Upper lobe of right lung (tissue), 1 donor: ENCODE measurements at regions not wholly inside any gene's neighbourhood (a gene's known extent, or its start where the extent isn't known, plus 50 kb on each side); places are given as distances from the start of the nearest gene placed in this dataset.

Source experiments
- ATAC-seq: fragments of 200-7000 bp; cut with Tn5 transposase; one replicate; pipeline ENCODE4 v1.9.1; 2020; ENCODE audit warnings: mild to moderate bottlenecking, moderate library complexity
- DNase-seq: peaks from one replicate; pipeline ENCODE4 v3.0.0-alpha.2; 2020
- H3K27ac ChIP-seq: fragments of 200-600 bp; one replicate; pipeline ENCODE4 v1.8.0; 2022
- H3K27me3 ChIP-seq: fragments of 200-600 bp; one replicate; pipeline ENCODE4 v1.8.0; 2022; ENCODE audit warnings: mild to moderate bottlenecking
- H3K36me3 ChIP-seq: fragments of 200-600 bp; one replicate; pipeline ENCODE4 v1.8.0; 2022
- H3K4me1 ChIP-seq: fragments of 200-600 bp; one replicate; pipeline ENCODE4 v1.8.0; 2022
- H3K4me3 ChIP-seq: fragments of 200-600 bp; one replicate; pipeline ENCODE4 v1.8.0; 2022; ENCODE audit warnings: mild to moderate bottlenecking
- H3K9me3 ChIP-seq: fragments of 200-600 bp; one replicate; pipeline ENCODE4 v1.8.0; 2022
- CTCF ChIP-seq: fragments of 200-600 bp; IDR thresholded peaks from one replicate; pipeline ENCODE4 v1.8.0; 2022; ENCODE audit warnings: antibody characterized with exemption
- intact Hi-C: fragments of 100-400 bp; cut with DNase I; formaldehyde crosslinking; loops from one replicate; pipeline ENCODE4 v1.11.0; 2022
- donor health status: DM: no; HTN: yes; CAD: no; lungs with severe emphysema.

- no peak for TF ChIP-seq CTCF
- ATAC-seq, result no peak
- DNase-seq, result no peak
- intact Hi-C loops, result no loop called here
- H3K36me3 ChIP-seq, result no peaks in the 10 kb centered on the region
- no peaks in the 10 kb centered on the region for H3K27me3 ChIP-seq
- no peak overlapping the region for H3K4me3 ChIP-seq
- no peaks in the 10 kb centered on the region for H3K4me1 ChIP-seq
- no peaks in the 10 kb centered on the region for H3K9me3 ChIP-seq
- H3K27ac ChIP-seq, result no peak overlapping the region
These were observed 1028.3 kb upstream of the B3GALT2 start for GRCh38 chr1:194214735-194215134.

DNA sequence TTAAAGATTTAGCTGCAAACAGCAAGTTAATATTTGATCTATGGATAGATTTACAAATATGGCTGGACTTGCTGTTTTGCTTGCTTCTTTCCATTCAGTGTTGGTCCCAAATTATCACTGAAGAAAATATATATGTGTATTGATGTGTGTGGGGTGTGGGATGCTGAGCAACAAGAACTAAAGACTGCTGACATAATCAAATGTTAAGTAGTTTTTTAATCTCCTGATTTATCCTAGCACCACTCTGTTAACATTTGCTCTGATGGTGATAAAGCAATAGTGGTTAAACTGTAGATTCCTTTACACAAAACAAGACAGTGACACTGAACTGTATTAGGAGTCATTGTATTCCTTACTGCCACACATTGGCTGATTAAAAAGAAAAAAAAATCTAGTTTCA is 1023.5 kb upstream of the B3GALT2 start:
- no peak for TF ChIP-seq CTCF
- Histone ChIP-seq H3K36me3 (no peaks in the 10 kb centered on the region), H3K9me3 (no peaks in the 10 kb centered on the region), H3K4me1 (no peaks in the 10 kb centered on the region), H3K27me3 (no peaks in the 10 kb centered on the region), H3K4me3 (no peak overlapping the region), H3K27ac (no peak overlapping the region)
- DNase-seq (no peak), ATAC-seq (no peak)
- intact Hi-C loops, result no loop called here

DNA sequence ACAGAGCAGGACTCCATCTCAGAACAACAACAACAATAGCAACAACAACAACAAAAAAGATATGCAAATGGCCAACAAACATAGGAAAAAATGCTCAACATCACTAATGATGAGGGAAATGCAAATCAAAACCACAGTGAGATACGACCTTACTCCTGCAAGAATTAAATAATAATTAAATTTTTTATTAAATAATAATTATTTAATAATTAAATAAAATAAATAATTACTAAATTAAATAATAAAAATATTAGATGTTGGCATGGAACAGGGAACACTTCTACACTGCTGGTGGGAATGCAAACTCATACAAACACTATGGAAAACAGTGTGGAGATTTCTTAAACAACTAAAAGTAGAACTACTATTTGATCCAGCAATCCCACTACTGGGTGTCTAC is 1022.3 kb upstream of the B3GALT2 start:
- Histone ChIP-seq H3K27ac (no peak overlapping the region), H3K4me1 (no peaks in the 10 kb centered on the region), H3K36me3 (no peaks in the 10 kb centered on the region), H3K4me3 (no peak overlapping the region), H3K27me3 (no peaks in the 10 kb centered on the region), H3K9me3 (no peaks in the 10 kb centered on the region)
- ATAC-seq (no peak), DNase-seq (no peak)
- intact Hi-C loops, result no loop called here
- TF ChIP-seq CTCF, result no peak

DNA sequence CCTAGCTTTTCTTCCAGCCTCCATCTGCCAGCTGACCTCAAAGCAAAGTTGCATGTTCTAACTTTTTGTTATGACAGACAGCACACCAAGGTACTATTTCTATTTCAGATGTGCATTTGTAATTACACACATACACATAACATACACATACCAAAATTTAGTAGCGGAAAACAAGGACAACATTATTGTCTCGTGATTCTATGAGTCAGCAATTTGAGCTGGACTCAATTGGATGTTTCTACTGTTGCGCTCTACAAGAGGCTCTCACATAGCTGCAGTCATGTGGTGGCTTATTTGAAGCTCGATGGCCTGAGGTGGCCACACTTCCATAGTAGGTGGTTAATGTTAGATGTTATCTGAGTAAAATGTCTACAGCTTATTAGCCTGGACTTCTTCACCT is 1010.1 kb upstream of the B3GALT2 start:
- TF ChIP-seq CTCF, result no peak
- intact Hi-C loops, result no loop called here
- Histone ChIP-seq H3K27ac (no peak overlapping the region), H3K4me1 (no peaks in the 10 kb centered on the region), H3K36me3 (no peaks in the 10 kb centered on the region), H3K27me3 (no peaks in the 10 kb centered on the region), H3K9me3 (no peaks in the 10 kb centered on the region), H3K4me3 (no peak overlapping the region)
- no peak for ATAC-seq
- no peak for DNase-seq

GRCh38 chr1:194194724-194195123 is 1008.3 kb upstream of the B3GALT2 start:
- no peak for TF ChIP-seq CTCF
- Histone ChIP-seq H3K27me3 (no peaks in the 10 kb centered on the region), H3K36me3 (no peaks in the 10 kb centered on the region), H3K4me3 (no peak overlapping the region), H3K27ac (no peak overlapping the region), H3K4me1 (no peaks in the 10 kb centered on the region), H3K9me3 (no peaks in the 10 kb centered on the region)
- DNase-seq (no peak), ATAC-seq (no peak)
- intact Hi-C loops, result no loop called here

DNA sequence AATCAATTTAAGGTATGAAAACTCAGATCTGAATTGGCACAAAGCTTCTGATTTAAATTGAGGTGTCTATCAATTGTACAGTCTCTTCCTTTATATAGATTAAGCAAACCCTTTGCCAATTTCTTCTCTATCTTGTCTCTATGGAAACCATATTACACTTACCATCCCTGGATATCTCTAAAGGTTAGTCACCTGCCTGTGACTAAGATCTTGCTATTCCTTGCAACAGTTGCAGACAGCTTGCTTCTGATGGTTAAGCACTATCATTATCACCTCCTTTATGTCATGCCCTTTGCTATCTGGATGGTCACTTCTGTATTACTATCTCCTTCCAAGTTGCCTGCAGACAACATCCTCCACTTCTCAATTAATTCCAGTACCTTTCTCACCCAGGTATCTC is 998.6 kb upstream of the B3GALT2 start:
- Histone ChIP-seq H3K4me3 (no peak overlapping the region), H3K4me1 (no peaks in the 10 kb centered on the region), H3K36me3 (no peaks in the 10 kb centered on the region), H3K27me3 (no peaks in the 10 kb centered on the region), H3K27ac (no peak overlapping the region), H3K9me3 (no peaks in the 10 kb centered on the region)
- no peak for TF ChIP-seq CTCF
- ATAC-seq (no peak), DNase-seq (no peak)
- intact Hi-C loops, result no loop called here
